ENCODE measurements at regions not wholly inside any gene's neighbourhood (a gene's known extent, or its start where the extent isn't known, plus 50 kb on each side); places are given as distances from the start of the nearest gene placed in this dataset.
"Not testable (repeated sequence)": the region's sequence is repeated elsewhere in the genome, so short reads cannot be mapped to it uniquely, and the experiment has no call there.

GRCh38 chr12:87348071-87348470 is 681.1 kb downstream of the C12orf50 start:
- Mint-ChIP-seq H3K4me1 (ENCODE audit: low read depth) (no peaks in the 10 kb centered on the region), H3K27ac (no peak overlapping the region), H3K27me3 (ENCODE audit: insufficient read depth) (0 out of 2 replicates have a peak, but pooled peaks cover 2% of the 10 kb centered on the region), H3K4me3 (no peak overlapping the region), H3K9me3 (peaks cover 43% of the 10 kb centered on the region), H3K36me3 (ENCODE audit: low read depth) (peaks cover 4% of the 10 kb centered on the region; the same call in 1 of the 2 replicates)
- no peak for DNase-seq
- TF ChIP-seq CTCF (IDR thresholded peaks at IDR 0.05): no peak

- 0 out of 2 replicates have a peak, but pooled peaks cover 2% of the 10 kb centered on the region for H3K27me3 Mint-ChIP-seq (ENCODE audit: insufficient read depth)
- no peak; the same call in 1 of the 2 replicates for TF ChIP-seq CTCF (IDR thresholded peaks at IDR 0.05)
- no peak for DNase-seq
- no peaks in the 10 kb centered on the region for H3K4me1 Mint-ChIP-seq (ENCODE audit: low read depth)
- peaks cover 27% of the 10 kb centered on the region for H3K9me3 Mint-ChIP-seq
- peaks cover 4% of the 10 kb centered on the region; the same call in 1 of the 2 replicates for H3K36me3 Mint-ChIP-seq (ENCODE audit: low read depth)
- H3K27ac Mint-ChIP-seq: no peak overlapping the region
- H3K4me3 Mint-ChIP-seq: no peak overlapping the region
Observed at GRCh38 chr12:87344699-87345098, 684.5 kb downstream of the C12orf50 start.

- Mint-ChIP-seq H3K27me3 (ENCODE audit: insufficient read depth) (no peaks in the 10 kb centered on the region), H3K27ac (no peak overlapping the region), H3K36me3 (ENCODE audit: low read depth) (no peaks in the 10 kb centered on the region), H3K4me3 (no peak overlapping the region), H3K9me3 (peaks cover 17% of the 10 kb centered on the region), H3K4me1 (ENCODE audit: low read depth) (no peaks in the 10 kb centered on the region)
- DNase-seq: no peak
- TF ChIP-seq CTCF (IDR thresholded peaks at IDR 0.05): no peak
Observed at GRCh38 chr12:87338681-87339080, 690.5 kb downstream of the C12orf50 start.

- Mint-ChIP-seq H3K4me3 (no peak overlapping the region), H3K27ac (no peak overlapping the region), H3K36me3 (ENCODE audit: low read depth) (no peaks in the 10 kb centered on the region), H3K9me3 (peaks cover 20% of the 10 kb centered on the region), H3K27me3 (ENCODE audit: insufficient read depth) (no peaks in the 10 kb centered on the region), H3K4me1 (ENCODE audit: low read depth) (no peaks in the 10 kb centered on the region)
- no peak for DNase-seq
- TF ChIP-seq CTCF (IDR thresholded peaks at IDR 0.05): no peak
Observed at GRCh38 chr12:87336814-87337336, 692.3 kb downstream of the C12orf50 start.

GRCh38 chr12:87332987-87333726 is 696.0 kb downstream of the C12orf50 start:
- DNase-seq: no peak
- Mint-ChIP-seq H3K9me3 (peaks cover 25% of the 10 kb centered on the region), H3K36me3 (ENCODE audit: low read depth) (no peaks in the 10 kb centered on the region), H3K27me3 (ENCODE audit: insufficient read depth) (no peaks in the 10 kb centered on the region), H3K4me1 (ENCODE audit: low read depth) (no peaks in the 10 kb centered on the region), H3K4me3 (no peak overlapping the region), H3K27ac (no peak overlapping the region)
- TF ChIP-seq CTCF (IDR thresholded peaks at IDR 0.05): no peak

- not testable (repeated sequence) for H3K27me3 Mint-ChIP-seq (ENCODE audit: insufficient read depth); H3K36me3 Mint-ChIP-seq (ENCODE audit: low read depth); H3K4me1 Mint-ChIP-seq (ENCODE audit: low read depth); DNase-seq; H3K4me3 Mint-ChIP-seq; H3K27ac Mint-ChIP-seq
- peaks cover 18% of the 10 kb centered on the region for H3K9me3 Mint-ChIP-seq
Observed at GRCh38 chr12:87330071-87330555, 699.1 kb downstream of the C12orf50 start.
